HEK293 (cell line): ENCODE measurements at regions not wholly inside any gene's neighbourhood (a gene's known extent, or its start where the extent isn't known, plus 50 kb on each side); places are given as distances from the start of the nearest gene placed in this dataset.

Experiments used
- REPIN1 ChIP-seq: fragments of 450-650 bp; formaldehyde crosslinking; IDR thresholded peaks from 2 replicates; pipeline ENCODE4 v1.5.1; 2017; ENCODE audit warnings: missing biosample characterization, missing genetic modification characterization, low read depth
- ZNF155 ChIP-seq: fragments of 450-650 bp; formaldehyde crosslinking; IDR thresholded peaks from 2 replicates; pipeline ENCODE4 v1.5.1; 2016; ENCODE audit warnings: missing biosample characterization, missing genetic modification characterization
- ZNF280D ChIP-seq: fragments of 450-650 bp; formaldehyde crosslinking; IDR thresholded peaks from 2 replicates; pipeline ENCODE4 v1.5.1; 2016; ENCODE audit warnings: missing biosample characterization, missing genetic modification characterization
- ZNF501 ChIP-seq: fragments of 450-650 bp; formaldehyde crosslinking; IDR thresholded peaks from 2 replicates; pipeline ENCODE4 v1.5.1; 2016; ENCODE audit warnings: missing biosample characterization, missing genetic modification characterization
- TF ChIP-seq, protein P1 (sequence below): fragments of 450-650 bp; formaldehyde crosslinking; IDR thresholded peaks from 2 replicates; pipeline ENCODE4 v1.5.1; 2016; ENCODE audit warnings: missing biosample characterization, missing genetic modification characterization
- TF ChIP-seq, protein P2 (sequence below): fragments of 450-650 bp; formaldehyde crosslinking; IDR thresholded peaks from 2 replicates; pipeline ENCODE4 v1.5.1; 2016; ENCODE audit warnings: missing biosample characterization, missing genetic modification characterization

GRCh38 chr10:78860260-78860914 lies 208.4 kb upstream of the ZMIZ1 start:
- TF ChIP-seq, protein P1, sequence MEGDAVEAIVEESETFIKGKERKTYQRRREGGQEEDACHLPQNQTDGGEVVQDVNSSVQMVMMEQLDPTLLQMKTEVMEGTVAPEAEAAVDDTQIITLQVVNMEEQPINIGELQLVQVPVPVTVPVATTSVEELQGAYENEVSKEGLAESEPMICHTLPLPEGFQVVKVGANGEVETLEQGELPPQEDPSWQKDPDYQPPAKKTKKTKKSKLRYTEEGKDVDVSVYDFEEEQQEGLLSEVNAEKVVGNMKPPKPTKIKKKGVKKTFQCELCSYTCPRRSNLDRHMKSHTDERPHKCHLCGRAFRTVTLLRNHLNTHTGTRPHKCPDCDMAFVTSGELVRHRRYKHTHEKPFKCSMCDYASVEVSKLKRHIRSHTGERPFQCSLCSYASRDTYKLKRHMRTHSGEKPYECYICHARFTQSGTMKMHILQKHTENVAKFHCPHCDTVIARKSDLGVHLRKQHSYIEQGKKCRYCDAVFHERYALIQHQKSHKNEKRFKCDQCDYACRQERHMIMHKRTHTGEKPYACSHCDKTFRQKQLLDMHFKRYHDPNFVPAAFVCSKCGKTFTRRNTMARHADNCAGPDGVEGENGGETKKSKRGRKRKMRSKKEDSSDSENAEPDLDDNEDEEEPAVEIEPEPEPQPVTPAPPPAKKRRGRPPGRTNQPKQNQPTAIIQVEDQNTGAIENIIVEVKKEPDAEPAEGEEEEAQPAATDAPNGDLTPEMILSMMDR, result no peak
- TF ChIP-seq ZNF280D (tag by site-specific recombination) (no peak), ZNF501 (tag by site-specific recombination) (no peak), ZNF155 (tag by site-specific recombination) (no peak), REPIN1 (tag by site-specific recombination) (no peak)
- TF ChIP-seq, protein P2, sequence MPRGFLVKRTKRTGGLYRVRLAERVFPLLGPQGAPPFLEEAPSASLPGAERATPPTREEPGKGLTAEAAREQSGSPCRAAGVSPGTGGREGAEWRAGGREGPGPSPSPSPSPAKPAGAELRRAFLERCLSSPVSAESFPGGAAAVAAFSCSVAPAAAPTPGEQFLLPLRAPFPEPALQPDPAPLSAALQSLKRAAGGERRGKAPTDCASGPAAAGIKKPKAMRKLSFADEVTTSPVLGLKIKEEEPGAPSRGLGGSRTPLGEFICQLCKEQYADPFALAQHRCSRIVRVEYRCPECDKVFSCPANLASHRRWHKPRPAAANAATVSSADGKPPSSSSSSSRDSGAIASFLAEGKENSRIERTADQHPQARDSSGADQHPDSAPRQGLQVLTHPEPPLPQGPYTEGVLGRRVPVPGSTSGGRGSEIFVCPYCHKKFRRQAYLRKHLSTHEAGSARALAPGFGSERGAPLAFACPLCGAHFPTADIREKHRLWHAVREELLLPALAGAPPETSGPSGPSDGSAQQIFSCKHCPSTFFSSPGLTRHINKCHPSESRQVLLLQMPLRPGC (tag by site-specific recombination), result no peak
